K562 (cell line): ENCODE measurements at regions not wholly inside any gene's neighbourhood (a gene's known extent, or its start where the extent isn't known, plus 50 kb on each side); places are given as distances from the start of the nearest gene placed in this dataset.

Experiments
- ATAC-seq: fragments of 200-7000 bp; cut with Tn5 transposase; 3 replicates; pipeline ENCODE4 v1.9.1; 2020; ENCODE audit warnings: moderate library complexity
- BruUV-seq: library from RNA; stranded (reverse); fragments of 400-500 nt; replicated peaks from 2 replicates; lab custom pipeline; 2021; lab: Mats Ljungman, UMichigan
- CTCF ChIA-PET: fragments of 300-600 bp; formaldehyde crosslinking; extraction: SDS; loops from one replicate; lab custom pipeline; 2021; ENCODE audit warnings: low intra/inter-chr PET ratio; lab: Yijun Ruan, JAX
- POLR2A ChIA-PET: fragments of 300-600, 350-650 bp; sonication (Branson Sonifier 250); formaldehyde crosslinking; extraction: SDS; loops from one replicate; lab custom pipeline; 2021; ENCODE audit warnings: antibody characterized with exemption, inconsistent platforms; lab: Yijun Ruan, JAX
- DNase-seq, 4 experiments: peaks; one replicate each; pipeline versions ENCODE4 v3.0.0 to v3.0.0-alpha.2; 2011 to 2018; ENCODE audit warnings: low spot score in 3 of 4, mixed read lengths in 3 of 4; ENCODE audit errors: extremely low read depth in 1 of 4
- FAIRE-seq: peaks from 2 replicates; lab custom pipeline; 2011; peaks lifted over from hg19 to GRCh38; lab: Jason Lieb, UNC
- H2AFZ ChIP-seq: 2 replicates; pipeline ENCODE4 v1.6.0; 2011; ENCODE audit warnings: low read depth, low read length, control low read depth, inconsistent platforms
- H3K27ac ChIP-seq: fragments of 200-600 bp; 3 replicates; pipeline ENCODE4 v1.8.0; 2011; ENCODE audit warnings: low read depth, mild to moderate bottlenecking, control low read depth, inconsistent platforms, low read length, moderate library complexity, mixed read lengths; ENCODE audit errors: extremely low read depth
- H3K27me3 ChIP-seq, 2 experiments: fragments of 300-600 bp in 1 of 2; 2 replicates in 1 of 2; 3 replicates in 1 of 2; pipeline versions ENCODE4 v1.6.0 to v1.8.0; 2011; ENCODE audit warnings: inconsistent platforms in 2 of 2, low read length in 2 of 2, mild to moderate bottlenecking in 1 of 2, mixed read lengths in 1 of 2, moderate library complexity in 1 of 2; ENCODE audit not compliant: control insufficient read depth in 2 of 2, insufficient read depth in 2 of 2
- H3K36me3 ChIP-seq: fragments of 300-600 bp; 3 replicates; pipeline ENCODE4 v1.8.0; 2011; ENCODE audit warnings: mild to moderate bottlenecking, low read length, inconsistent platforms; ENCODE audit not compliant: control insufficient read depth, insufficient read depth
- H3K4me1 ChIP-seq, 2 experiments: fragments of 200-600 bp in 1 of 2; replicated peaks in 1 of 2; 2 replicates in 1 of 2; 3 replicates in 1 of 2; pipeline versions ENCODE4 v1.5.1 to v1.8.0; 2011; ENCODE audit warnings: inconsistent platforms in 2 of 2, low read length in 2 of 2, mild to moderate bottlenecking in 1 of 2, mixed read lengths in 1 of 2, moderate library complexity in 1 of 2; ENCODE audit not compliant: control insufficient read depth in 2 of 2, insufficient read depth in 2 of 2
- H3K4me2 ChIP-seq: 2 replicates; pipeline ENCODE4 v1.6.1; 2011; ENCODE audit warnings: low read length, control low read depth, inconsistent platforms, mixed read lengths; ENCODE audit not compliant: insufficient read depth
- H3K4me3 ChIP-seq: fragments of 200-600 bp; sonication (generic), shearing (Covaris generic); 2 replicates; pipeline ENCODE4 v1.5.1; 2016; ENCODE audit warnings: control low read depth, inconsistent platforms
- H3K79me2 ChIP-seq: fragments of 200-600 bp; 3 replicates; pipeline ENCODE4 v1.8.0; 2011; ENCODE audit warnings: low read length, inconsistent platforms; ENCODE audit not compliant: control insufficient read depth, insufficient read depth
- H3K9ac ChIP-seq, 2 experiments: 2 replicates each; pipeline versions ENCODE4 v1.6.0 to v1.6.1; 2011; ENCODE audit warnings: low read depth in 2 of 2, low read length in 2 of 2, control low read depth in 1 of 2, inconsistent platforms in 1 of 2, mild to moderate bottlenecking in 1 of 2, mixed read lengths in 1 of 2; ENCODE audit not compliant: insufficient read depth in 1 of 2
- H3K9me1 ChIP-seq: one replicate; pipeline ENCODE4 v1.6.0; 2011; ENCODE audit warnings: inconsistent platforms, mild to moderate bottlenecking, low read length, moderate library complexity; ENCODE audit not compliant: control insufficient read depth, insufficient read depth
- H3K9me3 ChIP-seq: replicated peaks from 2 replicates; pipeline ENCODE4 v1.5.1; 2011; ENCODE audit warnings: low read depth, low read length, inconsistent platforms; ENCODE audit not compliant: control insufficient read depth, insufficient read depth
- H4K20me1 ChIP-seq: replicated peaks from 2 replicates; pipeline ENCODE4 v1.6.1; 2011; ENCODE audit warnings: low read length, inconsistent platforms, mixed read lengths; ENCODE audit not compliant: control insufficient read depth, insufficient read depth
- CBX5 ChIP-seq: IDR thresholded peaks from 2 replicates; pipeline ENCODE4 v1.6.1; 2014; ENCODE audit warnings: low read depth, borderline replicate concordance
- MEIS2 ChIP-seq: fragments of 450-650 bp; IDR thresholded peaks from 2 replicates; pipeline ENCODE4 v1.6.1; 2014; ENCODE audit warnings: mild to moderate bottlenecking; ENCODE audit not compliant: partially characterized antibody
- NFIC ChIP-seq: fragments of 450-650 bp; IDR thresholded peaks from 2 replicates; pipeline ENCODE4 v1.6.1; 2017; ENCODE audit warnings: mild to moderate bottlenecking, inconsistent platforms
- TAL1 ChIP-seq: fragments of 450-650 bp; IDR thresholded peaks from 2 replicates; pipeline ENCODE4 v1.6.1; 2016; ENCODE audit warnings: mild to moderate bottlenecking
- TEAD1 ChIP-seq, 2 experiments: fragments of 450-650 bp in 1 of 2; sonication (generic) in 1 of 2; formaldehyde crosslinking; IDR thresholded peaks; 2 replicates each; pipeline versions ENCODE4 v1.4.0 to v1.8.0; 2020 to 2022; ENCODE audit warnings: mild to moderate bottlenecking in 2 of 2, missing genetic modification reagents in 1 of 2
- XRCC3 ChIP-seq: fragments of 450-650 bp; IDR thresholded peaks from 2 replicates; pipeline ENCODE4 v1.6.1; 2017; ENCODE audit warnings: mild to moderate bottlenecking, moderate library complexity
- WGBS: fragments of 100-300 bp; shearing (Covaris generic); methylation state at CpG from one replicate; pipeline ENCODE4 v1.1.6; 2016; ENCODE audit warnings: low coverage, mixed read lengths; ENCODE audit not compliant: insufficient coverage; ENCODE audit errors: missing lambda C conversion rate; 5-methylcytosine and 5-hydroxymethylcytosine counted together
- in situ Hi-C: fragments of 300-500 bp; cut with MboI; formaldehyde crosslinking; loops from 4 replicates; pipeline ENCODE4 v1.15.0; 2018; ENCODE audit warnings: inconsistent platforms, mixed read lengths
- intact Hi-C: fragments of 100-400 bp; cut with micrococcal nuclease; formaldehyde crosslinking; loops from 2 replicates; pipeline ENCODE4 v1.14.2; 2022
- TF ChIP-seq, protein P1 (sequence below): fragments of 450-650 bp; IDR thresholded peaks from 2 replicates; pipeline ENCODE4 v1.6.1; 2017; ENCODE audit warnings: antibody characterized with exemption, mild to moderate bottlenecking

- H3K27me3 ChIP-seq, result no peaks in the 10 kb centered on the region
- no peak overlapping the region for H3K27ac ChIP-seq
- no peak for FAIRE-seq
- H4K20me1 ChIP-seq, result no peaks in the 10 kb centered on the region
- no peaks in the 10 kb centered on the region for H3K79me2 ChIP-seq
- TF ChIP-seq TEAD1 (CRISPR knock-in tag; IDR thresholded peaks at IDR 0.05) (no peak), CBX5 (no peak), TAL1 (no peak), XRCC3 (no peak), MEIS2 (no peak), NFIC (no peak)
- TF ChIP-seq, protein P1, sequence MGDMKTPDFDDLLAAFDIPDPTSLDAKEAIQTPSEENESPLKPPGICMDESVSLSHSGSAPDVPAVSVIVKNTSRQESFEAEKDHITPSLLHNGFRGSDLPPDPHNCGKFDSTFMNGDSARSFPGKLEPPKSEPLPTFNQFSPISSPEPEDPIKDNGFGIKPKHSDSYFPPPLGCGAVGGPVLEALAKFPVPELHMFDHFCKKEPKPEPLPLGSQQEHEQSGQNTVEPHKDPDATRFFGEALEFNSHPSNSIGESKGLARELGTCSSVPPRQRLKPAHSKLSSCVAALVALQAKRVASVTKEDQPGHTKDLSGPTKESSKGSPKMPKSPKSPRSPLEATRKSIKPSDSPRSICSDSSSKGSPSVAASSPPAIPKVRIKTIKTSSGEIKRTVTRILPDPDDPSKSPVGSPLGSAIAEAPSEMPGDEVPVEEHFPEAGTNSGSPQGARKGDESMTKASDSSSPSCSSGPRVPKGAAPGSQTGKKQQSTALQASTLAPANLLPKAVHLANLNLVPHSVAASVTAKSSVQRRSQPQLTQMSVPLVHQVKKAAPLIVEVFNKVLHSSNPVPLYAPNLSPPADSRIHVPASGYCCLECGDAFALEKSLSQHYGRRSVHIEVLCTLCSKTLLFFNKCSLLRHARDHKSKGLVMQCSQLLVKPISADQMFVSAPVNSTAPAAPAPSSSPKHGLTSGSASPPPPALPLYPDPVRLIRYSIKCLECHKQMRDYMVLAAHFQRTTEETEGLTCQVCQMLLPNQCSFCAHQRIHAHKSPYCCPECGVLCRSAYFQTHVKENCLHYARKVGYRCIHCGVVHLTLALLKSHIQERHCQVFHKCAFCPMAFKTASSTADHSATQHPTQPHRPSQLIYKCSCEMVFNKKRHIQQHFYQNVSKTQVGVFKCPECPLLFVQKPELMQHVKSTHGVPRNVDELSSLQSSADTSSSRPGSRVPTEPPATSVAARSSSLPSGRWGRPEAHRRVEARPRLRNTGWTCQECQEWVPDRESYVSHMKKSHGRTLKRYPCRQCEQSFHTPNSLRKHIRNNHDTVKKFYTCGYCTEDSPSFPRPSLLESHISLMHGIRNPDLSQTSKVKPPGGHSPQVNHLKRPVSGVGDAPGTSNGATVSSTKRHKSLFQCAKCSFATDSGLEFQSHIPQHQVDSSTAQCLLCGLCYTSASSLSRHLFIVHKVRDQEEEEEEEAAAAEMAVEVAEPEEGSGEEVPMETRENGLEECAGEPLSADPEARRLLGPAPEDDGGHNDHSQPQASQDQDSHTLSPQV, result no peak
- in situ Hi-C loops (no loop called here), intact Hi-C loops (no loop called here)
- WGBS, result 0% methylated on average over 3 of the region's 3 CpGs
- no peaks in the 10 kb centered on the region for H3K36me3 ChIP-seq
- no peak overlapping the region for H3K9ac ChIP-seq
- CTCF ChIA-PET, result no interaction called here
- no peak overlapping the region for H3K4me3 ChIP-seq
- H2AFZ ChIP-seq, result no peak overlapping the region
- no peak overlapping the region for H3K4me2 ChIP-seq
- H3K9me1 ChIP-seq, result no peaks in the 10 kb centered on the region
- no peaks in the 10 kb centered on the region for H3K9me3 ChIP-seq
- POLR2A ChIA-PET, result no interaction called here
- ATAC-seq, result no peak
- no TSS peak for BruUV-seq
- no peaks in the 10 kb centered on the region for H3K4me1 ChIP-seq
- DNase-seq, result no peak
Measured at GRCh38 chr9:115249488-115249887, 131.5 kb upstream of the TNC start.
